HCT116 (cell line): ENCODE measurements at regions not wholly inside any gene's neighbourhood (a gene's known extent, or its start where the extent isn't known, plus 50 kb on each side); places are given as distances from the start of the nearest gene placed in this dataset.

ENCODE experiments used
- EGR1 ChIP-seq: IDR thresholded peaks from 2 replicates; pipeline ENCODE4 v1.6.1; 2012; ENCODE audit warnings: low read depth
- POLR2AphosphoS5 ChIP-seq: IDR thresholded peaks from 2 replicates; pipeline ENCODE4 v1.6.1; 2011; ENCODE audit warnings: mild to moderate bottlenecking, low read depth, low read length, moderate library complexity
- TF ChIP-seq, protein P1 (sequence below), 3 experiments: fragments of 200-600 bp in 1 of 3; sonication (generic) in 1 of 3; IDR thresholded peaks in 2 of 3; conservative IDR thresholded peaks in 1 of 3; 2 replicates each; pipeline ENCODE4 v1.5.1; 2012 to 2017; ENCODE audit warnings: low read depth in 2 of 3, low read length in 2 of 3, antibody characterized with exemption in 1 of 3, borderline replicate concordance in 1 of 3, control low read depth in 1 of 3, mild to moderate bottlenecking in 1 of 3, mixed read lengths in 1 of 3, mixed run types in 1 of 3, moderate library complexity in 1 of 3; ENCODE audit not compliant: insufficient read depth in 1 of 3
- TF ChIP-seq, protein P2 (sequence below): IDR thresholded peaks from 2 replicates; pipeline ENCODE4 v1.6.1; 2012; ENCODE audit warnings: low read depth

GRCh38 chr2:139819273-139819796 is 1039.1 kb upstream of the NXPH2 start:
- TF ChIP-seq, protein P1, sequence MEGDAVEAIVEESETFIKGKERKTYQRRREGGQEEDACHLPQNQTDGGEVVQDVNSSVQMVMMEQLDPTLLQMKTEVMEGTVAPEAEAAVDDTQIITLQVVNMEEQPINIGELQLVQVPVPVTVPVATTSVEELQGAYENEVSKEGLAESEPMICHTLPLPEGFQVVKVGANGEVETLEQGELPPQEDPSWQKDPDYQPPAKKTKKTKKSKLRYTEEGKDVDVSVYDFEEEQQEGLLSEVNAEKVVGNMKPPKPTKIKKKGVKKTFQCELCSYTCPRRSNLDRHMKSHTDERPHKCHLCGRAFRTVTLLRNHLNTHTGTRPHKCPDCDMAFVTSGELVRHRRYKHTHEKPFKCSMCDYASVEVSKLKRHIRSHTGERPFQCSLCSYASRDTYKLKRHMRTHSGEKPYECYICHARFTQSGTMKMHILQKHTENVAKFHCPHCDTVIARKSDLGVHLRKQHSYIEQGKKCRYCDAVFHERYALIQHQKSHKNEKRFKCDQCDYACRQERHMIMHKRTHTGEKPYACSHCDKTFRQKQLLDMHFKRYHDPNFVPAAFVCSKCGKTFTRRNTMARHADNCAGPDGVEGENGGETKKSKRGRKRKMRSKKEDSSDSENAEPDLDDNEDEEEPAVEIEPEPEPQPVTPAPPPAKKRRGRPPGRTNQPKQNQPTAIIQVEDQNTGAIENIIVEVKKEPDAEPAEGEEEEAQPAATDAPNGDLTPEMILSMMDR (IDR thresholded peaks at IDR 0.05 in 2 of 3, conservative IDR thresholded peaks at IDR 0.05 in 1 of 3; ENCODE audit: borderline replicate concordance in 1 of 3, insufficient read depth in 1 of 3, low read depth in 2 of 3, low read length in 2 of 3) = no peak
- no peak for TF ChIP-seq EGR1
- TF ChIP-seq, protein P2, sequence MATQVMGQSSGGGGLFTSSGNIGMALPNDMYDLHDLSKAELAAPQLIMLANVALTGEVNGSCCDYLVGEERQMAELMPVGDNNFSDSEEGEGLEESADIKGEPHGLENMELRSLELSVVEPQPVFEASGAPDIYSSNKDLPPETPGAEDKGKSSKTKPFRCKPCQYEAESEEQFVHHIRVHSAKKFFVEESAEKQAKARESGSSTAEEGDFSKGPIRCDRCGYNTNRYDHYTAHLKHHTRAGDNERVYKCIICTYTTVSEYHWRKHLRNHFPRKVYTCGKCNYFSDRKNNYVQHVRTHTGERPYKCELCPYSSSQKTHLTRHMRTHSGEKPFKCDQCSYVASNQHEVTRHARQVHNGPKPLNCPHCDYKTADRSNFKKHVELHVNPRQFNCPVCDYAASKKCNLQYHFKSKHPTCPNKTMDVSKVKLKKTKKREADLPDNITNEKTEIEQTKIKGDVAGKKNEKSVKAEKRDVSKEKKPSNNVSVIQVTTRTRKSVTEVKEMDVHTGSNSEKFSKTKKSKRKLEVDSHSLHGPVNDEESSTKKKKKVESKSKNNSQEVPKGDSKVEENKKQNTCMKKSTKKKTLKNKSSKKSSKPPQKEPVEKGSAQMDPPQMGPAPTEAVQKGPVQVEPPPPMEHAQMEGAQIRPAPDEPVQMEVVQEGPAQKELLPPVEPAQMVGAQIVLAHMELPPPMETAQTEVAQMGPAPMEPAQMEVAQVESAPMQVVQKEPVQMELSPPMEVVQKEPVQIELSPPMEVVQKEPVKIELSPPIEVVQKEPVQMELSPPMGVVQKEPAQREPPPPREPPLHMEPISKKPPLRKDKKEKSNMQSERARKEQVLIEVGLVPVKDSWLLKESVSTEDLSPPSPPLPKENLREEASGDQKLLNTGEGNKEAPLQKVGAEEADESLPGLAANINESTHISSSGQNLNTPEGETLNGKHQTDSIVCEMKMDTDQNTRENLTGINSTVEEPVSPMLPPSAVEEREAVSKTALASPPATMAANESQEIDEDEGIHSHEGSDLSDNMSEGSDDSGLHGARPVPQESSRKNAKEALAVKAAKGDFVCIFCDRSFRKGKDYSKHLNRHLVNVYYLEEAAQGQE = no peak
- TF ChIP-seq POLR2AphosphoS5 = no peak
